C4-2B (cell line): ENCODE measurements at regions not wholly inside any gene's neighbourhood (a gene's known extent, or its start where the extent isn't known, plus 50 kb on each side); places are given as distances from the start of the nearest gene placed in this dataset.
"Not testable (repeated sequence)": the region's sequence is repeated elsewhere in the genome, so short reads cannot be mapped to it uniquely, and the experiment has no call there.

ENCODE experiments used
- ZFX ChIP-seq: fragments of 450-650 bp; IDR thresholded peaks from 2 replicates; pipeline ENCODE4 v1.6.1; 2017
- TF ChIP-seq, protein P1 (sequence below): fragments of 450-650 bp; conservative IDR thresholded peaks from 2 replicates; pipeline ENCODE4 v1.5.1; 2017; ENCODE audit warnings: mild to moderate bottlenecking

DNA sequence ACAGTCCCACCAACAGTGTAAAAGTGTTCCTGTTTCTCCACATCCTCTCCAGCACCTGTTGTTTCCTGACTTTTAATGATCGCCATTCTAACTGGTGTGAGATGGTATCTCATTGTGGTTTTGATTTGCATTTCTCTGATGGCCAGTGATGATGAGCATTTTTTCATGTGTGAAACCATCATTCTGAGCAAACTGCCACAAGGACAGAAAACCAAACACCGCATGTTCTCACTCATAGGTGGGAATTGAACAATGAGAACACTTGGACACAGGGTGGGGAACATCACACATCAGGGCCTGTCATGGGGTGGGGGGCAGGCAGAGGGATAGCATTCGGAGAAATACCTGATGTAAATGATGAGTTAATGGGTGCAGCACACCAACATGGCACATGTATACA lies 240.8 kb downstream of the FAT3 start:
- TF ChIP-seq, protein P1, sequence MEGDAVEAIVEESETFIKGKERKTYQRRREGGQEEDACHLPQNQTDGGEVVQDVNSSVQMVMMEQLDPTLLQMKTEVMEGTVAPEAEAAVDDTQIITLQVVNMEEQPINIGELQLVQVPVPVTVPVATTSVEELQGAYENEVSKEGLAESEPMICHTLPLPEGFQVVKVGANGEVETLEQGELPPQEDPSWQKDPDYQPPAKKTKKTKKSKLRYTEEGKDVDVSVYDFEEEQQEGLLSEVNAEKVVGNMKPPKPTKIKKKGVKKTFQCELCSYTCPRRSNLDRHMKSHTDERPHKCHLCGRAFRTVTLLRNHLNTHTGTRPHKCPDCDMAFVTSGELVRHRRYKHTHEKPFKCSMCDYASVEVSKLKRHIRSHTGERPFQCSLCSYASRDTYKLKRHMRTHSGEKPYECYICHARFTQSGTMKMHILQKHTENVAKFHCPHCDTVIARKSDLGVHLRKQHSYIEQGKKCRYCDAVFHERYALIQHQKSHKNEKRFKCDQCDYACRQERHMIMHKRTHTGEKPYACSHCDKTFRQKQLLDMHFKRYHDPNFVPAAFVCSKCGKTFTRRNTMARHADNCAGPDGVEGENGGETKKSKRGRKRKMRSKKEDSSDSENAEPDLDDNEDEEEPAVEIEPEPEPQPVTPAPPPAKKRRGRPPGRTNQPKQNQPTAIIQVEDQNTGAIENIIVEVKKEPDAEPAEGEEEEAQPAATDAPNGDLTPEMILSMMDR: not testable (repeated sequence)
- not testable (repeated sequence) for TF ChIP-seq ZFX
